ENCODE measurements at regions not wholly inside any gene's neighbourhood (a gene's known extent, or its start where the extent isn't known, plus 50 kb on each side); places are given as distances from the start of the nearest gene placed in this dataset.

DNA sequence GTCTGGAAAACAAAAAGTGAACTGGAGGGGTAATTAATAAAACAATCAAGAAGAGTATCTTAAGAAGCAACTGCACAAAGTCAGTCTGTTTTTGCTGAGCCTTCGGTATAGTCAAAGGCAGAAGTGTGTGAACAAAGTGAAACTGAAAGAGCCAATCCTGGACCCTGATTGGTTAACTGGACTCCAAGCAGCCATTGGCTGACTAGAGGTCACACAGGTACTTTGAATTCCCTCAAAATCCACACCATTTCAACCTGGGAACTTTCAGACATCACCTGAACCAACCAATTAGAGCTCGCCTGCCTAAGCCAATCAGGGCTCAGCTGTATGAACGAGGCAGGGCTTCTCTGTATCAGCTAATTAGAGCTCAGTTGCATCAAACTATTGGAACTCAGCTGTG is 286.7 kb downstream of the TLE4 start:
- 82 to 92% (median 86%) methylated on average over 3 of the region's 3 CpGs for WGBS, 3 donors
- H3K9me3 ChIP-seq, result no peaks in the 10 kb centered on the region
- DNase-seq, result no peak
- H3K4me3 ChIP-seq, result no peak overlapping the region
- intact Hi-C loops (cut with DNase I), result no loop called here
- H3K27me3 ChIP-seq (ENCODE audit: insufficient read depth in 3 of 3, low read length in 2 of 3), result no peaks in the 10 kb centered on the region
- TF ChIP-seq, protein P1, sequence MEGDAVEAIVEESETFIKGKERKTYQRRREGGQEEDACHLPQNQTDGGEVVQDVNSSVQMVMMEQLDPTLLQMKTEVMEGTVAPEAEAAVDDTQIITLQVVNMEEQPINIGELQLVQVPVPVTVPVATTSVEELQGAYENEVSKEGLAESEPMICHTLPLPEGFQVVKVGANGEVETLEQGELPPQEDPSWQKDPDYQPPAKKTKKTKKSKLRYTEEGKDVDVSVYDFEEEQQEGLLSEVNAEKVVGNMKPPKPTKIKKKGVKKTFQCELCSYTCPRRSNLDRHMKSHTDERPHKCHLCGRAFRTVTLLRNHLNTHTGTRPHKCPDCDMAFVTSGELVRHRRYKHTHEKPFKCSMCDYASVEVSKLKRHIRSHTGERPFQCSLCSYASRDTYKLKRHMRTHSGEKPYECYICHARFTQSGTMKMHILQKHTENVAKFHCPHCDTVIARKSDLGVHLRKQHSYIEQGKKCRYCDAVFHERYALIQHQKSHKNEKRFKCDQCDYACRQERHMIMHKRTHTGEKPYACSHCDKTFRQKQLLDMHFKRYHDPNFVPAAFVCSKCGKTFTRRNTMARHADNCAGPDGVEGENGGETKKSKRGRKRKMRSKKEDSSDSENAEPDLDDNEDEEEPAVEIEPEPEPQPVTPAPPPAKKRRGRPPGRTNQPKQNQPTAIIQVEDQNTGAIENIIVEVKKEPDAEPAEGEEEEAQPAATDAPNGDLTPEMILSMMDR (IDR thresholded peaks at IDR 0.05), result no peak
- no peak overlapping the region for H3K27ac ChIP-seq
- H3K36me3 ChIP-seq (ENCODE audit: insufficient read depth in 1 of 2, low read depth in 1 of 2), result no peaks in the 10 kb centered on the region
- no peaks in the 10 kb centered on the region for H3K4me1 ChIP-seq
- peak in 1 of 4 donors; percentile 42 for ATAC-seq

DNA sequence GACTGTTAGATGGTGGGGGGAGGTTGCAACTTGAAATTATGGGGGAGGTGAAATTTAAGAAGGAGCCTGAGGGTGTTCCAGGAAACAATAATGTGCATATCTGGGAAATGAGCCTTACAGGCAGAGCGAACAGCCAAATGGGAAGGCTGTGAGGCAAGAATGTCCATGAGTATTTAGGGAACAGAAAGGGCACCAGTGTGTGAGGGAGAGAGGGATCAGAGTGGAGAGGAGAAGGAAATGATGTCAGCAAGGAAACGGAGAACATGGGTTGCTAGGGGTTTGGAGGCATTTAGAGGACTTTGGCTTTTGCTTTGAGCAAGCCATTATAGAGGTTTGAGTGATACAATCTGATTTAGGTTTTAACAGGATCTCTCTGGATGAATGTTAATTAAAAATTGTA is 285.4 kb downstream of the TLE4 start:
- H3K9me3 ChIP-seq, result no peaks in the 10 kb centered on the region
- H3K4me3 ChIP-seq, result no peak overlapping the region
- no peaks in the 10 kb centered on the region for H3K36me3 ChIP-seq (ENCODE audit: insufficient read depth in 1 of 2, low read depth in 1 of 2)
- DNase-seq (no peak), ATAC-seq (no peak)
- TF ChIP-seq, protein P1 (IDR thresholded peaks at IDR 0.05), result no peak
- intact Hi-C loops (cut with DNase I), result no loop called here
- no peaks in the 10 kb centered on the region for H3K4me1 ChIP-seq
- H3K27me3 ChIP-seq (ENCODE audit: insufficient read depth in 3 of 3, low read length in 2 of 3), result no peaks in the 10 kb centered on the region
- no peak overlapping the region for H3K27ac ChIP-seq
- WGBS, 3 donors, result 49 to 78% (median 72%) methylated on average over 2 of the region's 2 CpGs

DNA sequence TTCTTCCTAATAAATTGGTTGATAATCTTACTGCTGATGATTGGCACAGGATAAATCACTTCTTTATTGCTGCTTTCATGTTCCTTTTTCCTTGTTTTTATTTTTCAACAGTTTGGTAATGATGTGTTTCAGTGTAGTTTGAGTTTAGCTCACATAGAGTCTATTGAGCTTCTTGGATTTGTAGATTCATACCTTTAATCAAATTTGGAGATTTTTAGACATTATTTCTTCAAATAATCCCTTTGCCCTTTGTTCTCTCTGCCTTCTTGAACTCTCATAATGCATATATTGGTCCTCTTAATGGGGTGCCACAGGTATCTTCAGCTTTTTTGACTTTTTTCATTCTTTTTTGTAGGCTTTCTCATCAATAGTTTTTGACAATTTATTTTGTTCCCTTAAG is 275.3 kb downstream of the TLE4 start:
- Histone ChIP-seq H3K27me3 (ENCODE audit: insufficient read depth in 3 of 3, low read length in 2 of 3) (no peaks in the 10 kb centered on the region), H3K4me1 (no peaks in the 10 kb centered on the region), H3K36me3 (ENCODE audit: insufficient read depth in 1 of 2, low read depth in 1 of 2) (no peaks in the 10 kb centered on the region), H3K4me3 (no peak overlapping the region), H3K27ac (no peak overlapping the region), H3K9me3 (peaks cover 19% of the 10 kb centered on the region)
- ATAC-seq (no peak), DNase-seq (no peak)
- intact Hi-C loops (cut with DNase I), result no loop called here
- TF ChIP-seq, protein P1 (IDR thresholded peaks at IDR 0.05), result no peak

DNA sequence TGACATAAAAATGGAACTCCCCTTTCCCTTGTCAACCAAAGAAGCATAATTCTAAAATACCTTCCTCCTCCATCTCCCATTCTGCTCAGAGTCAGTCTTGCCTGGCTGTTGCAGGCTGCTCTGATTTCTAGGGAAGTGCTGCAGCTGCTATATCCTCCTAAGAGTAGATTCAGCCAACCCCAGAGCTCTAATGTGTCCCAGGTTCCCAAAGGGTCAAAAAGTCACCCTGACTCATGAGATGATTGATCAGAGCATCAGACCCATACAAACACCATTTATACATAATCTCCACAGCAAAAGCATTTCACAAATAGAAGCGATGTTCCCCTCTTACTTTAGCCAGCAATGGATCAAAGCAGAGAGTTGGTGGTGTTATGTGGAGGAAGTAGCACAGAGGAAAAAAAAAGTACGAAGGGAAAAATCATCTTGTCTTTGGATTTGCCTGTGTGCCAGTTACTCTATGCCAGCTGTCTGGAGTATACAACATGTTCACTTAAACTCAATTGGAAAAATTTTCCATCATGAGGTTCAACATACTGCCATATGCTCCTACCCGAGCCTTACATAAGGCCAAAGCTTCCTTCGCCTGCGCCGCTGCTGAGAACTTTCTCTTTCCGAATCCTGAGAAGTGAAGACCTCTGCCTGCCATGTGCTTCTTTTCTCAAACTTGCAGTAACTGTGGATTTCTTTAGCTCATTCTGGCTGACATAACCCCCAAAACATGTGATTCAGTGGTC is 258.0 kb downstream of the TLE4 start:
- intact Hi-C loops (cut with DNase I), result no loop called here
- Histone ChIP-seq H3K4me1 (no peaks in the 10 kb centered on the region), H3K4me3 (no peak overlapping the region), H3K27me3 (ENCODE audit: insufficient read depth in 3 of 3, low read length in 2 of 3) (no peaks in the 10 kb centered on the region), H3K27ac (no peak overlapping the region), H3K36me3 (ENCODE audit: insufficient read depth in 1 of 2, low read depth in 1 of 2) (no peaks in the 10 kb centered on the region), H3K9me3 (no peaks in the 10 kb centered on the region)
- TF ChIP-seq, protein P1 (IDR thresholded peaks at IDR 0.05), result no peak
- DNase-seq (no peak), ATAC-seq (no peak)
- 88 to 89% (median 89%) methylated on average over 7 of the region's 7 CpGs for WGBS, 3 donors

DNA sequence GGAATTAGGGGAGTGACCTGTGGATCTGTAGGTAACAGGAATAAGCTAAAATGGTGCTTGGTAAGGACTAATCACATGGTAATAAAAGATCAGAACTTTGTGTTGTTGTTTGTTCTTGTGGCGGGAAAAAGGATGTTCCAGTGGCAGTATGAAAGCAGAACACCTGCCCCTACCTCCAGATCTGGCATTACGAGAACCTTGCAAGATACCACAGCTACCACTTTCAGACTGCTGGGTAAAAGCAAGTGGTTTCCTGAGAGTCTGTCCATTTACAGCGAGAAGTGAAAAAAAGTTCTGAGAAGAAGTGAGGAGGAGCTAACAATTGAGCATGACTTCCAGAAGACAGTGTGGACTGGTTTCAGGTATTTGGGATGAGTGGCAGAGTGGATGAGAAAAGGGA is 252.5 kb downstream of the TLE4 start:
- Histone ChIP-seq H3K36me3 (ENCODE audit: insufficient read depth in 1 of 2, low read depth in 1 of 2) (no peaks in the 10 kb centered on the region), H3K4me3 (no peak overlapping the region), H3K4me1 (no peaks in the 10 kb centered on the region), H3K27ac (no peak overlapping the region), H3K9me3 (no peaks in the 10 kb centered on the region), H3K27me3 (ENCODE audit: insufficient read depth in 3 of 3, low read length in 2 of 3) (no peaks in the 10 kb centered on the region)
- TF ChIP-seq, protein P1 (IDR thresholded peaks at IDR 0.05), result no peak
- intact Hi-C loops (cut with DNase I), result no loop called here
- DNase-seq (no peak), ATAC-seq (no peak)
- 91 to 95% (median 93%) methylated on average over 3 of the region's 3 CpGs for WGBS, 3 donors
